ENCODE measurements at regions not wholly inside any gene's neighbourhood (a gene's known extent, or its start where the extent isn't known, plus 50 kb on each side); places are given as distances from the start of the nearest gene placed in this dataset.

DNA sequence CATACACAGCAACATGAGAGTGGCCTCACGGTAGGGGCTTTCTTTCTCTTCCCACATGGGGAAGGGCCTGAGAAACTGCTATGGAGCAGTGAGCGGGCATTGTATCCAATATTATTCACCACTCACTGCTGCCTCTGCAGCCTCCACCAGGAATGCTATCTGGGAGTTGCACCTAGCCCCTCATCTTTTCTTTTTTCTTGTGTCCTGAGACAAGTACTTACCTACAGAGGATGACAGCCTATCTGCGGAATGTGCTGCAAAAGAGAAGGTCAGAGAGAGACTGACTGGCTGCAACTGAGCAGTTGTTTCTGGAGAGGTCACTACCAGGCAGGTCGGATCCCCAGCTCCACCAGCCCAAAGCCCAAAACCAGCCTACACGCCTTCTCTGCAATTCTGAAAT is 52.1 kb upstream of the HTATIP2 start:
- DNase-seq (ENCODE audit: low read depth), result no peak

DNA sequence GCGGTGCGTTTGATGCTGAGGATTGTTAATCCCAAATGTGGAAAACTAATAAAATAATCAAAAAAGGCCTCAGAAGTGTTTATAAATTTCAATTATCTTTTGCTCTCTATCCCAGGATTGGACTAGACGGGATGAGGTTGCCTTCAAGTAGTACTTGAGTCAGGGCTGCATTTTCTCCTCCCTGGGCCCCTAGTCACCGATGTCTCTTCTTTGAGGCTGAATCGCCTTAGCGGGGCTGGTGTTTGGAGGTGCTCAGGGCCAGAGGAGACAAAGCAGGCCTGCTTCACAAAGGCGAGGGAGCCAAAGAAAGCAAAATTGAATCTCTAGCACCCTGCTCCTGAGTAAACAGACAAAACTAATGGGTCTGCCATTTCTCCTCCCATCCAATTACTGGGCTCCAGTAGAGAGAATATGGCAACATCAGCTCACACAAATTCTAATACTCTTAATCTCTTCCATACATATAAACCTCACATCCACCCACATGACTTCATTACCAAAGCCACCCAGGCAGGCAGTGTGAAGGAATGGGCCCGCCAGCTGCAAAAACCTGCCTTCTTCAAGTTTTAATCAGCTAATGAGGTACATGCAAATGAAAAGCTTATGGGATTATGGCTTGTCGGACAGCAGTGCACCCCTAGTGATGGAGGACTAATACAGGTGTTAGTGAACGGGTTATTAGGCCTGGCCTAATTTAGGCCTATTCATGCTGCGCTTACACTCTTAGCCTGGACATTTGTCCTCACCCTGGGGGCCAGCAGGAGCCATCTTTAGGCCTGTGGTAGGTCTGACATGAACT is 52.7 kb upstream of the HTATIP2 start:
- DNase-seq (ENCODE audit: low read depth), result no peak

DNA sequence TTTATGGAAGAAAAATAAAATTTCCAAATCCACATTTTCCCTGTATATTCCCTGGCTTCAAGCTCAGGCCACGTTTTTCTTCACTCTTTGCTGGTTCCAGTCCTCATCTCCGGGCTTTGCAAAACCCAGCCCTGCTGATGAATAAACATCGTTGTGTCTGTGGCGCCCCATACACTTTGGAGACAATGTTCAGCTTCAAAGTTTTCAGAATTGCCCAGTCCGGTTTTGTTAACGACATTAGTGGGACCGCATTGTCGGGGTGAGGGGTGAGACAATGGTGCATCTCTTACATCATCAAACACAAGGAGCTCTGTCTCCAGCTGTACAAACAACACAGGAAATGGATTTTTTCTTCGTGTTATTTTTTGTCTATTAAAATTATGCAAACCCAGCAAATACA is 53.4 kb upstream of the HTATIP2 start:
- peak; percentile 6 for DNase-seq (ENCODE audit: low read depth)

DNA sequence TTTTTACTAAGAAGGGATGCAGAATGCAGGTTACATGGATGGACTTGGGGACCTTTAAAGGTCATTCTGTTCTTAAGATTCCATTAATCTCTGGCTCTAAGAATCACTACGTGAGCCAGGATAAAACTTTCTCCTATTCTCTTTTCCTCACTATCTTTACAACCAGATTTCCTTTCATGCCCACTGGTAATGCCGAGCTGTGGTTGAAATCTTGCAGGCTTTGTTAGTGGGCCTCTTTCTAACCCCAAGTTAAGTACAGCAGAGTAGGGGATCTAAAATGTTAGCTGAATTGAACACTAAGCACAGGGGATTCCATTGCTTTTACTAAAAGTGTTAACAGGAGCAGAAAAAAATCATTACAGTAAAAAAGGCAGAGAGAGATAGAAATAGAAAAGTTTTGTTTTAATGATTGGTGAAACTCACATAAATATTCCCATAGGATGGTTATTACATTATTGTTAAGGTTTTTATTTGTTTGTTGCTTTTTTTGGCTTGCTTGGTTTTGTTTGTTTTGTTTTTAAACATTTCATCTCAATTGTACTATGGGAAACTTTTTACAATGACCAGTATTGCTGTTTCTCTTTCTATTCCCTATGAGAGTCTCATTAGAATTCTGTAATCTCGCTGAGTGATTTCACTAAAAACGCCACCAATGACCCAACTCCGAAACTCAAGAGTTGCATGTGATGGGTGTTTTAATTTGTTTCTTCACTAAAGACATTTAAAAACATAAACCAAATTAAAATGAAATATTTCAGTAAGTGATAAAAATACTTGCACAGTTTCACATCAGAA is 54.1 kb upstream of the HTATIP2 start:
- DNase-seq (ENCODE audit: low read depth), result no peak

DNA sequence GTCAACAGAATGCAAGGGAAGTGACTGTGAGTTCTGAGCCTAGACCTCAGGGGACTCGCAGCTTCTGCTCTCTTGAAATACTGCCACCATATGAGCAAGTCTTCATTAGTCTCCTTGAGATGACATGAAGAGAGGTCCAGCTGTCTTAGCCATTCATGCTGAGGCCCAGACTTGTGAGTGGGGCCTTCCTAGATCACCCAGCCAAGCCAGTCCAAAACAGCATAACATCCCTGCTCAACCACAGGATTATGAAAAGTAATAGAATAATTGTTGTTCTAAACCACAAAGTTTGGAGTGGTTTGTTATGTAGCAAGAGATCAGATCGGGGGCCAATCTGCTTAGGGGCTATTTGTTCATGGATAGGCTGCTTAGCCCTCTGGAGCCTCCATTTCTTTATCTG is 54.9 kb upstream of the HTATIP2 start:
- DNase-seq (ENCODE audit: low read depth), result no peak

DNA sequence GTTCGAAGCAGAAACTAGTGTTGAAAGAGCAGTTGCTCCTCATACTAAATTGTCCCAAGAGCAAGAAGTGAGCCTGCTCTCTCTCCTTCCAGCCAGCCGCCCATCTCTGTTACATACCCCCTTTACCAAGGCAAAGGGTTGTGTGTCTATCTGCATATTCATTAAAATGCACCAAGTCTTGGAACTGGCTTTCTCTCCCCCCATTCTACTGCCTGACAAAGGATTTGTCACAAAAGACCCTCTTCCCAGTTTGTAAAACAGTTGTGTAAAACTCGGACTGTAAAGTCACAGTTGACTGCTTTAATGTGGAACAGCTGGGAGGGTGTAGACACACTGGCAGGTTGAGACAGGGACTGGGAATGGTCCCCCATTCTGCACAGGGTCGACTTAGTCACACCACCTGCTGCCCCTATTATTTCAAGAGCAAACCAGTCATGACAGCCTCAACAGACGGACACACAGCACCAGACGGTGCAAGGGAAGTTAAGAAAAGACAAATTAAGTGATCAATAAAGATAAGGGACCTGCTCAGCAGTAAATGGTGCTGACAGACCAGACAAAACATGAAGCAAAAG is 60.0 kb upstream of the HTATIP2 start:
- no peak for DNase-seq (ENCODE audit: low read depth)

DNA sequence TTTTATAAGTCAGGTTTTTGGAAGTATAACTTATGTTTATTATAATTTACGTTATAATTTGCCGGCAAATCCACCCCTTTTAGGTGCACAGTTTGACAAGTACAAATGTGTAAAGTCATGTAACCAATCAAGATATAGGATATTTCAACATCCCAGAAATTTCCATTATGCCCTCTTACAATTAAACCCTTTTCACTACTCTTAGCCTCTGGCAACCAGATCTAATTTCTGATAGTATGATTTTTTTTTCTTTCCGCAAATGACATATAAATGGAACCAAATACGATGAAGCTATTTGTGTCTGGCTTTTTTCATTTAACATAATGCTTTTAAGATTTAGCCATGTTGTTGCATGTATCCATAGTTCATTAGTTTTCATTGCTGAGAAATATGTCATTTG is 69.5 kb upstream of the HTATIP2 start:
- no peak for DNase-seq (ENCODE audit: low read depth)

DNA sequence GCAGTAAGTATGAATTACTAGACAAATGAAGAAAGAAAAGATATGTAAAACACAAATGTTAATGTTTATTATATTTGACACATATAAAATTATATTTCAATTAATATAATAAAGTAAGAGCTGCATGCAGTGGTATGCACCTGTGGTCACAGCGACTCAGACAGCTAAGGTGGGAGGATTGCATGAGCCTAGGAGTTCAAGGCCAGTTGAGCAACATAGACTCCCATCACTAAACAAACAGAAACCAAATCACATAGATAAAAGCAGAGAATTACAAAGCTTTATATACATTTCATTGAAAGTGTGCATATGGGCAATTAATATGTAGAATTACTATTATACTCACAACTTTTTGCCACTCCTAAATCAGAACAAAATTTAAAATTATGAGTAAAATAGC is 70.0 kb upstream of the HTATIP2 start:
- no peak for DNase-seq (ENCODE audit: low read depth)

DNA sequence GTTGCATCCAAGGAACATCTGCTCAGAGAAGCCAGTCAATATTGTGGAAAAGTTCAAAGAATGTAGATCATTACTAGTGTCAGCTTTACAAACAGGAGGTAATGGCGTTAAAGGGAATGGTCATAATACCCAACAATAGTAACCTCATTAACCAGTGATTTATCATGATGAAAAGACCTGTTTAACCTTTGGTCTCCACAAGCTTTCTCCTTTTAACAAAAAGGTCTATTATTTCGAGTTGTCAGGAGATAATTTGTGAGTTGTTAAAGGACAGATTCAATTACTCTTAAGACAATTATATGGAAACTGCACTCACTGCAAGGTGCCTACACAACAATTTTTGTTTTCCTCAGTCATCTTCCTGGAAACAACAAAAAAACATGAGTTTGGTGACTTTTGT is 73.8 kb upstream of the HTATIP2 start:
- no peak for DNase-seq (ENCODE audit: low read depth)

DNA sequence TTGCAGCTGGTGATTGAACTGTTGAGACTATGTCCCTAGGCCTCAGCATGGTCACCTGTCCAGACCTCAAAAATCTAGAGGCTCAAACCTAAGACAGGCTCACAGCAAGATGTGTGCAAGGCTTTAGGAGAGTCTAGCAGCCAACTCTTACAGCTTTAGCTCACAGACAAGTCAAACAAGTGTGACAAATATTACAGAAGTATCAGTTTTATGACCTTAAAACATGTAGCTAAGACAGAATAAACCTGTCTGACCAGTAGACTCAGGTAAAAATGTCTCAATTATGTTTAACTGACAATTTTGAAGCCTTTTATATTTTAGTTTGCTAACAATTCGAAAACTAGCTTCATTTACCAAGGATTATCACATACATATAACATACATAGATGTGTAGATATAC is 80.0 kb upstream of the HTATIP2 start:
- no peak for DNase-seq (ENCODE audit: low read depth)

DNA sequence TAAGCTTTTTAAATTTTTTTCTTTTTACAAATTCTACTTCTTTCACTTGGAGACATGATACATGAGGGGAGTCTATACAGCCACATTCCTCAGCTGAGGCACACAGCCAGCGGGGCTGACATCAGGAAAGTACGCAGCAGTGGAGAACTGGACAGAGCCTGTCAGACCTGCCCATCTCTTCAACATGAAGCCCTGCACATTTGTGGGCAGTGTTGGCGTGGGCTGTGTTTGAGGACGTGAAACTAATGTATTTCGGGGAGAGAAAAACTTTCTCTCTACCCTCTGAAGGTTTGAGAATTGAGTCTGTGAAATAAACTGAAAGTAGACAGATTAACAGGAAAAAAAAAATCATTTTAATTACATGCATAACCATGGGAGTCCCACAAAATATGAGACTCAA is 84.8 kb upstream of the HTATIP2 start:
- no peak for DNase-seq (ENCODE audit: low read depth)

DNA sequence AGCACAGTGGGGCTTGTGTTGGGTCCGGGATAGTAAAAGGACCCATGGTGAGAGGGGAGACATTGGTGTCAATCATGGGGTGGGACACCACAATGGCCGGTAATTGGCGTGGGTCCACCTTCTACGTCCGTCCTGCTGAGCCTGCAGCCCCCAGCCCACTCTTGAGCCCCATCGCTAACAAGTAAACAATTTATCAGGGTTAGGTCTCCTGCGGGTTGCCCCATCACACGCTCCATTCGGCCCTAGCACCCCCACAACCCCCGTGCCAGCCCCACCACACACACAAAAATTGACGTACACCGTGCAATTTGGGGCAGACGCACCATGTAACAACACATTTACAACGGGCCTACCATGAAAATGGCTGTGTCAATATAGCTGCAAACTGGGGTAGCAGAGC is 86.5 kb upstream of the HTATIP2 start:
- no peak for DNase-seq (ENCODE audit: low read depth)

DNA sequence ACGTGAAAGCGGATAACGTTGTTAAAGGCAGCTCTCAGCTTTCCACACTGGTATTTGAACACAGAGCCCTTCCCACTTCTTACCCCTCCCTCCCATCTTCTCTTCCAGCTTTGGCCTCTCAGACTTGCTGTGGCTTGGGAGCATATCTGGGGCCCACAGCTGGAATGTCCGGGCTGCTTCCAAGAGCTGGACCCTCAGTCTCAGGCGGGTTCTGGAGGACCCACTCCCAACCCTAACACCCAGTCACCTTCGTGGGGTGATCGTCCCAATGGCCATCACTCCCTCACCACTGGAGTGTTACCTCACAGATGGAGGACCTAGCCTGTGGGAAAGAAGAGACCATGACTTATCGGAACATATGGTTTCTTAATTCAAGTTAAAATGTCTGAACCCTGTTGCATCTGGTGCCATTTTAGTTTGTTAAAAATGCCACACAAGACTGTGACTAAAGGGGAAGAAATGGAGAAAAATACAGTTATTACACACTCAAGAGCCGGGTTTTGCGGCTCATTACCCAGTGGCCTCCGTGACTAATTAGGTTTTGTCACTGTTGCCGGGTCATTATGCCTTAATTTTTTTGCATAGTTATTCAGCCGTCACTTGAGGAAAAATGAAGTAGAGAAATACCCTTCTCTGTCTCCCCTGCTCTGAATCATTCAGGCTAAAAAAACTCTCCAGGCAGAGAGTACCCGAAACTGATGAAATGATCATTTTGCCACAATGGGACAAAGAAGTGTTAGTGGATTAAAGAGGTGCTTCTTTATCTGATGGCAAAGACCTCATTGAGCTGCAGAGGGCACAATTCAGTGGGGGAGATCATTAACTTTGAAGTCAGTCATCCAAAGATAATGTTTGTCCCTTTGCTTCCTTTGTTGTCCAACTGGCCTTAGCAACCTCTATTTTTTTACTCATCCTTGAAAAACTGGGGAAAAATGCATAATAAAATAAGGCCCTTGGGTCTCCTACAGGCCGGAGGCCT is 87.2 kb upstream of the HTATIP2 start:
- no peak for DNase-seq (ENCODE audit: low read depth)

DNA sequence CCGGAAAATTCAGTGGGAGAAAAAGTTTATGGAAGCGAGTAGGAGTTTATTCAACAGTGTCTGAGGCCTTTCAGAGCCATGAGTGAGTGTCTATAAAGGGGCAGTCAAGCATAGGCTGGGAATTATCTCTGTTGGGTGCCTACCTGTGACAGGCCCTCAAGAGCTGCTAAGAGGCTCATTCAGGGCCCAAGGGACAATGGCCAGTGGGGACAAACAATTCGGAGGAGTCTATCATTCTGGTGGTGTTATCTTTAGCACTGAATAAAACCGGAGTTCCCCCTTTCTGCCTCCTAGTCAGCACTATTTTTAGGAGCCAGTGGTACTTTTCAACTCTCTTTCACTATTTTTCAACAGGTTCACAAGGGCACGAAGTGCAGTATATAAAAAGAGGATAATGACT is 89.5 kb upstream of the HTATIP2 start:
- DNase-seq (ENCODE audit: low read depth), result no peak

DNA sequence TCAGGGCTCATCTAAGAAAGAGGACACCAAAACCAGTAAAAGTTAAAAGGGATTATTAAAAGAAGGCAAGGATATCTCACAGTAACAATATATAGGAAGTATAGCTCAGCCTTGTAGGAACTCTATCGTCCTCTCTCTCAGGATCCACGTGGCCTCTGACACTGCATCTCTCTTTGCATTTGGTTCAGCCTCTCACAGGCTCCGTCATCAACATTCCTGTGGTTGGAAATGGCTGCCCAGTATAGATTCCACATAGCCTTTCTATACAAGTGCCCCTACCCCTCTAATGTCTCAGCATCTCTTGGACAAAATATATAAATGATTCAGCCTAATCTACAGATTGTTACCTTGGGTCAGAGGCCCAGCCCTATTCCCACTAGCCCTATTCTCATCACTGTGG is 101.3 kb upstream of the DBX1 start:
- DNase-seq (ENCODE audit: low read depth), result peak; percentile 16

DNA sequence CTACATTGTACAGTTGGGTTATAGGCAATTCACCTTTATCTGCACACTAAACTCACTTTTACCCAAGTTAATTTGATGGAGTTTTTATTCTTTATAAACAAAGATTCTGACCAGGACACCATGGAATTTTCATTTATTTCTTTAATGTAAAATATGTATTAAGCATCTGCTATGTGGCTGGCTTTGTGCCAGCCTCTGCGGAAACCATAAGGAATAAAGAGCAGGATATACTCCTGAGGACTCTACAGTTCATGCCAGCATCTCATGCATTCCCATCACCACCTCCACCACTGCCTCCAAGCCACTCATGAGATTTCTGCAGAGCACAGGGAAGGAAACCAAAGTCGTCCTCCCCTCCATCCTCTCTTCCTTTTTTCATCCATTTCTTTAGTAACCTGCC is 100.0 kb upstream of the DBX1 start:
- no peak for DNase-seq (ENCODE audit: low read depth)

DNA sequence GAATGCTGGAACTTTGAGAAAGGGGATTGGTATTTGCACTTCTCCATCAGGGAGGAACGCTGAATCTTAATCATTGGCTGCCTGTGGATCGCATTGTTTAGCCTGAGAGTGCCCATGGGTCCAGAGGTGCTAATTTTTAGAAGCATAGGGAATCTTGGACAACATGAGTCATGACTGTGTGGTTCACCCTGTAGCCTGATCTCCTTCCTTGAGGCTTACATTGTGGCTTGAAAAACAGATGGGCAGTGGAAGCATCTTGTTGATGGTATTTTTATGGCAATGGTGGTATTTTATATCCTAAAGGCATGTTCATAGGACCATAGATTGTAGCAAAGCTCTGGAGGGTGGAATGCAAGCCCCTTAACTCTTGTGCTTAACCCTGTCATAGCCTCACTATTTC is 99.2 kb upstream of the DBX1 start:
- DNase-seq (ENCODE audit: low read depth), result peak; percentile 73

DNA sequence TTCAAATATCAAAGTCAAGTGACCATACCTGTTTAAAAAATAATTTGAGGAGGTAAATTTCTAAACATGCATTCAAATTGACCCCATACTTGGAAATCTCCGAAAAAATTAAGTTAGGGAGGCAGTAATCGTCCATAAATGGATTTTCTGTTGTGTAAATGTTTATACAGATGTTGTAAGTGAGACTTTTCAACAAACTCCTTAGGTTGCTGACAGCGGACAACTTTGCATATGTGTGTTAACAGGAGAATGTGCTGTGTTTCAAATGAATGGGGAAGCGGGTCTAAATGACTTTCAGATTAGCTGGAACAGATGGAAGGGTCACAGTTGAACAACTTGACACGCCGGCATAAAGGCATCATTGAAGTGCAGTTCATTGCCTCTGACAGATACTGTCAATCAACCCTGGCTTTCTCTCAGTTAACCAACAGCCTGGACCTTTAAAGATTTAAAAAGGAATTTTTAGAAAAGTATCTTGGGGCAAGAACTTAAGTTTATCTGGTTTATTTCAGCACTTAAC is 98.2 kb upstream of the DBX1 start:
- DNase-seq (ENCODE audit: low read depth), result no peak

DNA sequence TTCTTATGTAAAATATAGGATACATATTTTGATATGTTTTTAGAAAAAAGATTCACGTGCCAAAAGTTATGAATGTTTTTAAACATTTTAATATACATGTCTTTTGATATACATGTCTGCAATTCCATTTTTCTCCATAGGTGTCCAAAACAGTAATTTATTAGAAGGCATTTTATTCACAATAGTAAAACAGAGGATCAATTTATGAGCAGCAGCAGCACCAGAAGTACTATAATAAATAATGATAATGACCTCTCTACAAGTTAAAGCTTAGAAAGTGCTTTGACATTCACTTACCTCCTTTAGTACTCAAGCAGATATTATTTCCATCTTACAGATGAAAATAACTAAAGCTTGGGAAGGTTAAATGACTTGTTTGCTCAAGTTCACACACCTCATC is 96.7 kb upstream of the DBX1 start:
- DNase-seq (ENCODE audit: low read depth), result no peak

DNA sequence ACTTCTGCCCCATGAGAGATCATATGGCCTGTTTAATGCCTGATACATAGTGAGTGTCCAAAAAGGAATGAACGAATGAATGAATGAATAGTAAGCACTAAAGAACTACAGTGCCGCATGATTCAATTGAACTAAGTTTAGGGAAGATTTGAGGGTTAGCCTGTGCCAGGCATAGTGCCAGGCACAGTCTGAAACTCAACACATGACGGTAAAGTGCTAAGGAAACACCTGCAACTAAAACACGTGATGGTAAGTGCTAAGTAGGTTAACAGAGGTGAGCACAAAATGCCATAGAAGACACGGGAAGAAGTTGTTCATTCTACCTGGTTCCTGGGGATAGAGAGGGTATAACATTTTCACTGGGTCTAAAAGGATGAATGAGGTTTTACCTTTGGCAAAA is 93.5 kb upstream of the DBX1 start:
- DNase-seq (ENCODE audit: low read depth), result no peak

DNA sequence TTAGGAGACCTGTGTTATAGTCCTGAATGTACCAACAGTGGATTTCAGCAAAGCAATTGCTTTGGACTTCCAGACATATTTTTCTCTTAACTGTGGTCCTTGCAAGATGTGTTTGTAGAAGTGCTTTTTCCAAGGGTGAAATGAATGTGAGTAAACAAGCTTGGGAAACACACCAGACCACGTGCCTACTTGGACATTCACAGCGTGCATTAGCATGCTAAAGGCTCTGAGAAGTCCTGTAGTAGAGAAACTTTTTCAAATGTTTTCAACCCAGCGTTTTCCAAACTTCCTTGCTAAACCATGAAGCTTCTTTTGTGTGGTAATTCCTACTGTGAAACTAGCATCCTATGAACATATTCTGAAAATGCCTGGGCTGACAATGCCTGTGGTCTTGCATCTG is 91.2 kb upstream of the DBX1 start:
- DNase-seq (ENCODE audit: low read depth), result no peak

Data from RPMI7951 (cell line).